ENCODE measurements at regions not wholly inside any gene's neighbourhood (a gene's known extent, or its start where the extent isn't known, plus 50 kb on each side); places are given as distances from the start of the nearest gene placed in this dataset.
"Not testable (repeated sequence)": the region's sequence is repeated elsewhere in the genome, so short reads cannot be mapped to it uniquely, and the experiment has no call there.

DNA sequence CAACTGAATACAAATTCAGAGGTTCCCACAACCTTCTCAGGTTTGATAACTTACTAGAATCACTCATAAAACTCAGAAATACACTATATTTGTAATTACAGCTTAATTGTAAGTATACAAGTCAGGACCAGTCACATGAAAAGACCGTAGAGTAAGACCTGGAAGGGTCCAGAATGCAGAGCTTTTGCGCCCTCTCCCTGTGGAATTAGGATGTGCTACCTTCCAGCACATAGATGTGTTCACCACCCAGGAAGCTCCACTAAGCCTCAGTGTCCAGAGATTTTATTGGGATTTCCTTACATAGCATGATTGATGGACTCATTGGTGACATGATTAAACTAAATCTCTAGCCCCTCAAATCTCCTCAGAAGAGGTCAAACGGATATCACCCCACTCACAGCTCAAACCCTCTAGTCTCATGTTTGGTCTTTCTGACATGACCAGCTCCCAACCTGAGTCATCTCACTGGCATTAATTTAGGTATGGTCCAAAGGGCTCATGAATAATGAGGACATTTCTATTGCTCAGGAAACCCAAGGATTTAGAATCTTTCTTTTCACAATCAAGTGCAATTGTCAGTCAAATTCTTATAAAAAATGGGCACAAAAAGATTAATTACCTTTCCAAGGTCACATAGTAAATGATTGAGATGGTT lies 77.2 kb upstream of the UBASH3B start:
- Histone ChIP-seq H3K36me3 (ENCODE audit: control insufficient read depth, insufficient read depth, low read length) (no peaks in the 10 kb centered on the region), H3K27me3 (ENCODE audit: insufficient read depth, low read length, poor library complexity) (no peaks in the 10 kb centered on the region), H3K23ac (ENCODE audit: low read length) (no peak overlapping the region), H4K5ac (ENCODE audit: low read length) (no peak overlapping the region), H3K4me2 (ENCODE audit: low read length) (no peak overlapping the region), H2BK5ac (ENCODE audit: low read length) (no peak overlapping the region), H3K4ac (ENCODE audit: low read depth, low read length) (no peak overlapping the region), H3K79me2 (ENCODE audit: control insufficient read depth, insufficient read depth, low read length) (no peaks in the 10 kb centered on the region), H3K18ac (ENCODE audit: low read length) (no peak overlapping the region), H2BK120ac (ENCODE audit: low read depth, low read length) (no peak overlapping the region), H3K56ac (ENCODE audit: low read length) (no peak overlapping the region), H3K79me1 (ENCODE audit: low read length) (no peaks in the 10 kb centered on the region), H2BK15ac (replicated peaks; ENCODE audit: low read depth) (no peak overlapping the region), H3K4me1 (ENCODE audit: control insufficient read depth, low read depth, low read length) (no peaks in the 10 kb centered on the region), H4K8ac (ENCODE audit: low read depth, low read length) (no peak overlapping the region), H3K9ac (ENCODE audit: low read length) (no peak overlapping the region), H3K4me3 (ENCODE audit: low read length) (no peak overlapping the region), H3K27ac (ENCODE audit: low read depth, low read length) (no peak overlapping the region), H2AK5ac (ENCODE audit: low read length) (no peak overlapping the region)
- WGBS (ENCODE audit: extremely low coverage, insufficient coverage, low lambda C conversion rate), result no CpG with 5 or more reads among the region's 3 CpGs
- DNase-seq, result peak; percentile 22

DNA sequence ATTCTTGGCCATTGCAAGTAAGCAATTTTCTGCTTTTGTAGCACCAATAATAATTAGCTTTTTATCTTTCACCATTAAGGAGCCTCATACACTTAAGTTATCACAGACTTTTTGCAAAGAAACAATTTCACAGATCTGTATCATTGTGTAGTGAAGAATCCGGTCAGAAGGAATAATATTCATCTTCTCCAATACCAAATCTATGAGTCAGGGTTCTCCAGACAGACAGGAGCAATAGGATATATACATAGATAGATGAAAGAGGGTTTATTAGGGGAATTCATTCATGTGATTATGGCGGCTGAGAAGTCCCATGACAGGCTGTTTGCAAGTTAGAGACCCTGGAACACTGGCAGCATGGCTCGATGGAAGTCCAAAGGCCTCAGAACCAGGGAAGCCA lies 82.9 kb upstream of the UBASH3B start:
- no peak overlapping the region for H2BK120ac ChIP-seq (ENCODE audit: low read depth, low read length)
- no peaks in the 10 kb centered on the region for H3K79me1 ChIP-seq (ENCODE audit: low read length)
- H3K4me3 ChIP-seq (ENCODE audit: low read length), result no peak overlapping the region
- no peak overlapping the region for H2BK15ac ChIP-seq (replicated peaks; ENCODE audit: low read depth)
- no peak overlapping the region for H3K56ac ChIP-seq (ENCODE audit: low read length)
- no peaks in the 10 kb centered on the region for H3K4me1 ChIP-seq (ENCODE audit: control insufficient read depth, low read depth, low read length)
- no peak overlapping the region for H4K8ac ChIP-seq (ENCODE audit: low read depth, low read length)
- H3K27ac ChIP-seq (ENCODE audit: low read depth, low read length), result no peak overlapping the region
- H3K4ac ChIP-seq (ENCODE audit: low read depth, low read length), result no peak overlapping the region
- H2AK5ac ChIP-seq (ENCODE audit: low read length), result no peak overlapping the region
- no peak overlapping the region for H2BK5ac ChIP-seq (ENCODE audit: low read length)
- H3K23ac ChIP-seq (ENCODE audit: low read length), result no peak overlapping the region
- H3K36me3 ChIP-seq (ENCODE audit: control insufficient read depth, insufficient read depth, low read length), result no peaks in the 10 kb centered on the region
- H4K5ac ChIP-seq (ENCODE audit: low read length), result no peak overlapping the region
- no peak for DNase-seq
- H3K4me2 ChIP-seq (ENCODE audit: low read length), result no peak overlapping the region
- H3K79me2 ChIP-seq (ENCODE audit: control insufficient read depth, insufficient read depth, low read length), result no peaks in the 10 kb centered on the region
- H3K18ac ChIP-seq (ENCODE audit: low read length), result no peak overlapping the region
- no CpG with 5 or more reads among the region's 3 CpGs for WGBS (ENCODE audit: extremely low coverage, insufficient coverage, low lambda C conversion rate)
- no peaks in the 10 kb centered on the region for H3K27me3 ChIP-seq (ENCODE audit: insufficient read depth, low read length, poor library complexity)
- H3K9ac ChIP-seq (ENCODE audit: low read length), result no peak overlapping the region

DNA sequence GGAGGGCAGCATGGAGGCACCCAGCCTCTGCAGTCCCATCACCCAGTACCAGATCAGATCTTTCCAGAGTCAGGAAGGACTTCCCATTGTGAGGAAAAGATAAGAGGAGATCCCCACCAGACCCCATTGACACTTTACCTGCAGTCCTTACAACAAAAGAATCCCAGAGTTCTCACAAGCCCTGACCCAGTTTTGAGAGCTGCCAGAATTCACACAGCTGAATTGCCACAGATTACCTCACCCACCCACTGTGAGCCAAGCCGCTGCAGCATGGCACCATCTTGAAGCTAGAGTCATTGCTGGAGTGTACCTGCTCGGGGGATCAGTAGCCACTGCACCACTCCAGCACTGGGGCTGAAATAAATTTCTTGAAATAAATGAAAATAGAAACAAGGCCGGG lies 91.8 kb upstream of the UBASH3B start:
- H3K79me1 ChIP-seq (ENCODE audit: low read length), result no peaks in the 10 kb centered on the region
- H2BK120ac ChIP-seq (ENCODE audit: low read depth, low read length), result no peak overlapping the region
- no CpG with 5 or more reads among the region's 3 CpGs for WGBS (ENCODE audit: extremely low coverage, insufficient coverage, low lambda C conversion rate)

DNA sequence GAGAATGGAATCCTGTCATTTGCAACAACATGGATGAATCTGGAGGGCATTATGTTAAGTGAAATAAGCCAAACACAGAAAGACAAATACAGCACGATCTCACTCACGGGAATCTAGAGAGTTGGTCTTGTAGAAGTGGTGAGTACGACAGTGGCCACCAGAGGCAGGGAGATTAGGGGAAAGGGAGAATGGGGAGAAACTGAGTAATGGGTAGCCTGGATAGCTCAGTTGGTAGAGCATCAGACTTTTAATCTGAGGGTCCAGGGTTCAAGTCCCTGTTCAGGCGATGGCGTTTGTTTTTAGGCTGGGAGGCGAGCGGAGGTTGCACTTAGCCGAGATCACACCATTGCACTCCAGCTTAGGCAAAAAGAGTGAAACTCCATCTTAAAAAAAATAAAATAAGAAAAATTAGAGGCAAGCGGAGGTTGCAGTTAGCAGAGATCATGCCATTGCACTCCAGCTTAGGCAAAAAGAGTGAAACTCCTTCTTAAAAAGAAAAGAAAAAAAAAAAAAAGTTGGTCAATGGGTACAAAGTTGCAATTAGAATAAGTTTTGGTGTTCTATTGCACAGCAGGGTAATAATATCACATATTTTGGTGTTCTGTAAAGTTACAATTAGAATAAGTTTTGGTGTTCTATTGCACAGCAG lies 95.7 kb upstream of the UBASH3B start:
- Histone ChIP-seq H3K79me1 (ENCODE audit: low read length) (no peaks in the 10 kb centered on the region), H3K79me2 (ENCODE audit: control insufficient read depth, insufficient read depth, low read length) (no peaks in the 10 kb centered on the region), H3K4me1 (ENCODE audit: control insufficient read depth, low read depth, low read length) (no peaks in the 10 kb centered on the region), H2AK5ac (ENCODE audit: low read length) (no peak overlapping the region), H3K56ac (ENCODE audit: low read length) (no peak overlapping the region), H4K5ac (ENCODE audit: low read length) (no peak overlapping the region), H2BK5ac (ENCODE audit: low read length) (no peak overlapping the region), H2BK15ac (replicated peaks; ENCODE audit: low read depth) (no peak overlapping the region), H3K4ac (ENCODE audit: low read depth, low read length) (no peak overlapping the region), H3K23ac (ENCODE audit: low read length) (no peak overlapping the region), H3K9ac (ENCODE audit: low read length) (no peak overlapping the region), H3K18ac (ENCODE audit: low read length) (no peak overlapping the region), H2BK120ac (ENCODE audit: low read depth, low read length) (no peak overlapping the region), H3K27ac (ENCODE audit: low read depth, low read length) (no peak overlapping the region), H3K4me3 (ENCODE audit: low read length) (no peak overlapping the region), H4K8ac (ENCODE audit: low read depth, low read length) (no peak overlapping the region), H3K27me3 (ENCODE audit: insufficient read depth, low read length, poor library complexity) (no peaks in the 10 kb centered on the region), H3K36me3 (ENCODE audit: control insufficient read depth, insufficient read depth, low read length) (no peaks in the 10 kb centered on the region), H3K4me2 (ENCODE audit: low read length) (no peak overlapping the region)
- no CpG with 5 or more reads among the region's 9 CpGs for WGBS (ENCODE audit: extremely low coverage, insufficient coverage, low lambda C conversion rate)
- peak; percentile 94 for DNase-seq

More for the DNA sequence above, 91.8 kb upstream of the UBASH3B start:
- no peak overlapping the region for H3K56ac ChIP-seq (ENCODE audit: low read length)
- H3K4me3 ChIP-seq (ENCODE audit: low read length), result no peak overlapping the region
- no peak overlapping the region for H4K8ac ChIP-seq (ENCODE audit: low read depth, low read length)
- H3K18ac ChIP-seq (ENCODE audit: low read length), result no peak overlapping the region
- no peak overlapping the region for H3K4ac ChIP-seq (ENCODE audit: low read depth, low read length)
- H4K5ac ChIP-seq (ENCODE audit: low read length), result no peak overlapping the region
- H3K23ac ChIP-seq (ENCODE audit: low read length), result no peak overlapping the region
- H2BK15ac ChIP-seq (replicated peaks; ENCODE audit: low read depth), result no peak overlapping the region
- no peak overlapping the region for H2AK5ac ChIP-seq (ENCODE audit: low read length)
- H3K79me2 ChIP-seq (ENCODE audit: control insufficient read depth, insufficient read depth, low read length), result no peaks in the 10 kb centered on the region
- H3K27me3 ChIP-seq (ENCODE audit: insufficient read depth, low read length, poor library complexity), result no peaks in the 10 kb centered on the region
- no peak overlapping the region for H2BK5ac ChIP-seq (ENCODE audit: low read length)
- H3K36me3 ChIP-seq (ENCODE audit: control insufficient read depth, insufficient read depth, low read length), result no peaks in the 10 kb centered on the region
- H3K27ac ChIP-seq (ENCODE audit: low read depth, low read length), result no peak overlapping the region
- no peaks in the 10 kb centered on the region for H3K4me1 ChIP-seq (ENCODE audit: control insufficient read depth, low read depth, low read length)
- H3K9ac ChIP-seq (ENCODE audit: low read length), result no peak overlapping the region
- DNase-seq, result peak; percentile 88
- no peak overlapping the region for H3K4me2 ChIP-seq (ENCODE audit: low read length)

DNA sequence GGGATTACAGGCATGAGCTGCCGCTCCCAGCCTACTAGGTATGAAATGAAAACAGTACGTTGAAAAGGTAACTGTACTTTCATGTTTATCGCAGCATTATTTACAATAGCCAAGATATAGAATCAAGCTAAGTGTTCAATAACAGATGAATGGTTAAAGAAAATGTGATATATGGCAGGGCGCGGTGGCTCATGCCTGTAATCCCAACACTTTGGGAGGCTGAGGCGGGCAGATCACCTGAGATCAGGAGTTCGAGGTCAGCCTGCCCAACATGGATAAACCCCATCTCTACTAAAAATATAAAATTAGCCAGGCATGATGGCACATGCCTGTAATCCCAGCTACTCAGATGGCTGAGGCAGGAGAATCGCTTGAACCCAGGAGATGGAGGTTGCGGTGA lies 96.3 kb upstream of the UBASH3B start:
- not testable (repeated sequence) for H3K56ac ChIP-seq (ENCODE audit: low read length); H2AK5ac ChIP-seq (ENCODE audit: low read length)

DNA sequence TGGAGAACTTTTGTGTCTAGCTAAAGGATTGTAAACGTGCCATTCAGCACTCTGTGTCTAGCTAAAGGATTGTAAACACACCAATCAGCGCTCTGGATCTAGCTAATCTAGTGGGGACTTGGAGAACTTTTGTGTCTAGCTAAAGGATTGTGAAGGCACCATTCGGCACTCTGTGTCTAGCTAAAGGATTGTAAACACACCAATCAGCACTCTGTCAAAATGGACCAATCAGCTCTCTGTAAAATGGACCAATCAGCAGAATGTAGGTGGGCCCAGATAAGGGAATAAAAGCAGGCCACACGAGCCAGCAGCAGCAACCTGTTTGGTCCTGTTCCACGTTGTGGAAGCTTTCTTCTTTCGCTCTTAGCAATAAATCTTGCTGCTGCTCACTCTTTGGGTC lies 98.4 kb upstream of the UBASH3B start:
- not testable (repeated sequence) for H3K9ac ChIP-seq (ENCODE audit: low read length); H3K4me3 ChIP-seq (ENCODE audit: low read length); H3K4me2 ChIP-seq (ENCODE audit: low read length); H3K4ac ChIP-seq (ENCODE audit: low read depth, low read length); H3K23ac ChIP-seq (ENCODE audit: low read length); H3K56ac ChIP-seq (ENCODE audit: low read length); H3K4me1 ChIP-seq (ENCODE audit: control insufficient read depth, low read depth, low read length); H3K27ac ChIP-seq (ENCODE audit: low read depth, low read length); H3K79me1 ChIP-seq (ENCODE audit: low read length); DNase-seq; H4K5ac ChIP-seq (ENCODE audit: low read length); H3K27me3 ChIP-seq (ENCODE audit: insufficient read depth, low read length, poor library complexity); H3K79me2 ChIP-seq (ENCODE audit: control insufficient read depth, insufficient read depth, low read length); H2BK5ac ChIP-seq (ENCODE audit: low read length); H2BK120ac ChIP-seq (ENCODE audit: low read depth, low read length); H2AK5ac ChIP-seq (ENCODE audit: low read length); H3K36me3 ChIP-seq (ENCODE audit: control insufficient read depth, insufficient read depth, low read length); H4K8ac ChIP-seq (ENCODE audit: low read depth, low read length); H3K18ac ChIP-seq (ENCODE audit: low read length); H2BK15ac ChIP-seq (replicated peaks; ENCODE audit: low read depth)
- WGBS (ENCODE audit: extremely low coverage, insufficient coverage, low lambda C conversion rate), result no CpG with 5 or more reads among the region's 6 CpGs

More for the DNA sequence above, 96.3 kb upstream of the UBASH3B start:
- not testable (repeated sequence) for H3K18ac ChIP-seq (ENCODE audit: low read length); H3K27me3 ChIP-seq (ENCODE audit: insufficient read depth, low read length, poor library complexity); H3K4ac ChIP-seq (ENCODE audit: low read depth, low read length); H3K4me3 ChIP-seq (ENCODE audit: low read length); H3K27ac ChIP-seq (ENCODE audit: low read depth, low read length); H4K5ac ChIP-seq (ENCODE audit: low read length); H3K36me3 ChIP-seq (ENCODE audit: control insufficient read depth, insufficient read depth, low read length); H3K79me2 ChIP-seq (ENCODE audit: control insufficient read depth, insufficient read depth, low read length); H3K23ac ChIP-seq (ENCODE audit: low read length); H2BK5ac ChIP-seq (ENCODE audit: low read length); H3K4me2 ChIP-seq (ENCODE audit: low read length); H3K79me1 ChIP-seq (ENCODE audit: low read length); H3K4me1 ChIP-seq (ENCODE audit: control insufficient read depth, low read depth, low read length); H4K8ac ChIP-seq (ENCODE audit: low read depth, low read length); DNase-seq; H2BK120ac ChIP-seq (ENCODE audit: low read depth, low read length); H3K9ac ChIP-seq (ENCODE audit: low read length); H2BK15ac ChIP-seq (replicated peaks; ENCODE audit: low read depth)
- no CpG with 5 or more reads among the region's 9 CpGs for WGBS (ENCODE audit: extremely low coverage, insufficient coverage, low lambda C conversion rate)

Measured in mesendoderm (in vitro differentiated cells).